ENCODE measurements at regions not wholly inside any gene's neighbourhood (a gene's known extent, or its start where the extent isn't known, plus 50 kb on each side); places are given as distances from the start of the nearest gene placed in this dataset.

DNA sequence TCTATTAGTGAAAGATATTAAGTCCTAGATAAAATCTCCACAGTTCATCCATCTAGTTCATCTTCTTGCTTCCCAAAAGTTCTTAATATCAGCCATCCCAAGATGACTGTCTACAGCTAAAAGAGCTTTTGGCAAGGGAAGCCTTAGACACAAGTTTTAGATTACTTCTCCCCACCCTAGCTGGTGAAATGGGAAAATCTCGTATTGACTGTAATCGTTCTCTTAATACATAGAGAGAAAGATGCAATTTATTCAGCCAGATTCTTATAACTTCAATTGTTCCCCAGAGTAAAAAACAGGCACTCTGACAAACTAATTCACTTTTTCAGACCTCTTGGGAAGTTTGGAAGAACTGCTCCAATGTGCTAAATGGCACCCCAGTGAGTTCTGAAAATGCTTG, 1439.6 kb upstream of the C9orf72 start:
- DNase-seq: no peak
- Histone ChIP-seq H3K4me3 (ENCODE audit: low read length) (no peak overlapping the region), H3K36me3 (ENCODE audit: control insufficient read depth, insufficient read depth, low read length) (no peaks in the 10 kb centered on the region), H3K27me3 (ENCODE audit: control insufficient read depth, insufficient read depth, low read length, poor library complexity, severe bottlenecking) (no peaks in the 10 kb centered on the region), H3K9ac (ENCODE audit: extremely low read depth, low read length, poor library complexity, severe bottlenecking) (no peak overlapping the region), H3K27ac (ENCODE audit: low read depth, low read length) (no peak overlapping the region), H3K9me3 (ENCODE audit: control insufficient read depth, low read length) (no peaks in the 10 kb centered on the region), H3K4me1 (ENCODE audit: control insufficient read depth, insufficient read depth, low read length) (no peaks in the 10 kb centered on the region)
- H3K9me3 Mint-ChIP-seq: no peaks in the 10 kb centered on the region
- H3K4me1 Mint-ChIP-seq: no peaks in the 10 kb centered on the region
- peaks cover 2% of the 10 kb centered on the region for H3K36me3 Mint-ChIP-seq (ENCODE audit: low read depth)
- 90 to 94% methylated on average over 2 of the region's 2 CpGs for WGBS, 2 experiments (ENCODE audit: insufficient coverage in 1 of 2, insufficient read length in 1 of 2)
- H3K27ac Mint-ChIP-seq: no peak overlapping the region
- no peaks in the 10 kb centered on the region for H3K27me3 Mint-ChIP-seq (ENCODE audit: insufficient read depth)
- TF ChIP-seq, protein P1, sequence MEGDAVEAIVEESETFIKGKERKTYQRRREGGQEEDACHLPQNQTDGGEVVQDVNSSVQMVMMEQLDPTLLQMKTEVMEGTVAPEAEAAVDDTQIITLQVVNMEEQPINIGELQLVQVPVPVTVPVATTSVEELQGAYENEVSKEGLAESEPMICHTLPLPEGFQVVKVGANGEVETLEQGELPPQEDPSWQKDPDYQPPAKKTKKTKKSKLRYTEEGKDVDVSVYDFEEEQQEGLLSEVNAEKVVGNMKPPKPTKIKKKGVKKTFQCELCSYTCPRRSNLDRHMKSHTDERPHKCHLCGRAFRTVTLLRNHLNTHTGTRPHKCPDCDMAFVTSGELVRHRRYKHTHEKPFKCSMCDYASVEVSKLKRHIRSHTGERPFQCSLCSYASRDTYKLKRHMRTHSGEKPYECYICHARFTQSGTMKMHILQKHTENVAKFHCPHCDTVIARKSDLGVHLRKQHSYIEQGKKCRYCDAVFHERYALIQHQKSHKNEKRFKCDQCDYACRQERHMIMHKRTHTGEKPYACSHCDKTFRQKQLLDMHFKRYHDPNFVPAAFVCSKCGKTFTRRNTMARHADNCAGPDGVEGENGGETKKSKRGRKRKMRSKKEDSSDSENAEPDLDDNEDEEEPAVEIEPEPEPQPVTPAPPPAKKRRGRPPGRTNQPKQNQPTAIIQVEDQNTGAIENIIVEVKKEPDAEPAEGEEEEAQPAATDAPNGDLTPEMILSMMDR (conservative IDR thresholded peaks at IDR 0.05): no peak
- H3K4me3 Mint-ChIP-seq: no peak overlapping the region

DNA sequence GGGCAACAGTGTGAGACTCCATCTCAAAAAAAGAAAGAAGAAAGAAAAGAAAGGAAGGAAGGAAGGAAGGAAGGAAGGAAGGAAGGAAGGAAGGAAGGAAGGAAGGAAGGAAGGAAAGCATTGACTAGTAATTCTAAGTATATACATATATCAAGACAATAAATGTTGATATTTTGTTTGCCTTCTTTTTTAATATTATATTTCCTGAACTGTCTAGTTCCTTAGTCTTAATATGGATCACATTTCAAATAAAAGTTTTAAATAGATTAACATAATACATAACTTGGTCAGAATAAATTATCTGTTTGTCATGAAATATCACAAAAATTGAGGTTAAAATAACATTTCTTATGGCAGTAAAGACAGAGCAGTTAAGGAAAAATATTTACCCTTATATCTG, 1448.4 kb upstream of the C9orf72 start:
- Histone ChIP-seq H3K9ac (ENCODE audit: extremely low read depth, low read length, poor library complexity, severe bottlenecking) (no peak overlapping the region), H3K27ac (ENCODE audit: low read depth, low read length) (no peak overlapping the region), H3K27me3 (ENCODE audit: control insufficient read depth, insufficient read depth, low read length, poor library complexity, severe bottlenecking) (no peaks in the 10 kb centered on the region), H3K4me3 (ENCODE audit: low read length) (no peak overlapping the region), H3K9me3 (ENCODE audit: control insufficient read depth, low read length) (no peaks in the 10 kb centered on the region), H3K36me3 (ENCODE audit: control insufficient read depth, insufficient read depth, low read length) (no peaks in the 10 kb centered on the region), H3K4me1 (ENCODE audit: control insufficient read depth, insufficient read depth, low read length) (no peaks in the 10 kb centered on the region)
- no peaks in the 10 kb centered on the region for H3K36me3 Mint-ChIP-seq (ENCODE audit: low read depth)
- DNase-seq: no peak
- TF ChIP-seq, protein P1 (conservative IDR thresholded peaks at IDR 0.05): no peak
- H3K27me3 Mint-ChIP-seq (ENCODE audit: insufficient read depth): no peaks in the 10 kb centered on the region
- H3K9me3 Mint-ChIP-seq: no peaks in the 10 kb centered on the region
- no peak overlapping the region for H3K4me3 Mint-ChIP-seq
- no peaks in the 10 kb centered on the region for H3K4me1 Mint-ChIP-seq
- no peak overlapping the region for H3K27ac Mint-ChIP-seq

DNA sequence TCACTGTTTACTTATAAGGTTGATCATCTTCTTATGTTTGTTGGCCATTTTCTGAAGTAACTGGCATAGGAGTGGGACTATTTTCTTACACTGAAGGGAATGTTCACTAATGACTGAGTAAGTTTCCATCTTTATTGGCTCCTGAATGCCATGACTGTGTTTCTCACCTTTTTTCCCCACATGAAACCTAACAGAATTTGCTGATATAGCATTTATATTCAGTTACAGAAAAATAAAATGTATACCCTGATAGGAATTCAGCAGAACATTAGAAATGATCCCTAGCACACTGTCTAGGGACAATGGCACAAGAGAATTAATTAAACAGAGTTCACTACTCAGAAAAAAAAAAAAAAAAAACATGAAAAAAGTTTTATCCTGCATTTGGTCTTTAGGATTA, 1465.1 kb upstream of the C9orf72 start:
- H3K9me3 ChIP-seq (ENCODE audit: control insufficient read depth, low read length): no peaks in the 10 kb centered on the region
- DNase-seq: no peak
- H3K4me1 ChIP-seq (ENCODE audit: control insufficient read depth, insufficient read depth, low read length): no peaks in the 10 kb centered on the region
- Mint-ChIP-seq H3K4me1 (no peaks in the 10 kb centered on the region), H3K4me3 (no peak overlapping the region), H3K27me3 (ENCODE audit: insufficient read depth) (no peaks in the 10 kb centered on the region), H3K27ac (no peak overlapping the region), H3K36me3 (ENCODE audit: low read depth) (no peaks in the 10 kb centered on the region), H3K9me3 (no peaks in the 10 kb centered on the region)
- H3K4me3 ChIP-seq (ENCODE audit: low read length): no peak overlapping the region
- no peak overlapping the region for H3K27ac ChIP-seq (ENCODE audit: low read depth, low read length)
- TF ChIP-seq, protein P1 (conservative IDR thresholded peaks at IDR 0.05): no peak
- H3K9ac ChIP-seq (ENCODE audit: extremely low read depth, low read length, poor library complexity, severe bottlenecking): no peak overlapping the region
- H3K27me3 ChIP-seq (ENCODE audit: control insufficient read depth, insufficient read depth, low read length, poor library complexity, severe bottlenecking): no peaks in the 10 kb centered on the region
- no peaks in the 10 kb centered on the region for H3K36me3 ChIP-seq (ENCODE audit: control insufficient read depth, insufficient read depth, low read length)
